Adrenal gland (tissue), 5 donors: ENCODE measurements at regions not wholly inside any gene's neighbourhood (a gene's known extent, or its start where the extent isn't known, plus 50 kb on each side); places are given as distances from the start of the nearest gene placed in this dataset.

Source experiments
- POLR2A ChIP-seq, 2 donors: fragments of 450-650 bp; IDR thresholded peaks; one replicate each; pipeline ENCODE4 v1.6.1; 2017; ENCODE audit warnings: antibody characterized with exemption in 2 of 2, mild to moderate bottlenecking in 2 of 2, moderate library complexity in 1 of 2
- TF ChIP-seq, protein P1 (sequence below), 6 experiments: fragments of 450-650 bp in 4 of 6; fragments of 200-600 bp in 2 of 6; sonication (generic) in 1 of 6; IDR thresholded peaks; 1 replicate in 5 of 6; 2 replicates in 1 of 6; pipeline versions ENCODE4 v1.5.1 to v1.8.0; 2016 to 2021; ENCODE audit warnings: antibody characterized with exemption in 6 of 6, mild to moderate bottlenecking in 2 of 6, moderate library complexity in 1 of 6
- donor health status: DM: no; HTN: no; CAD: no.

DNA sequence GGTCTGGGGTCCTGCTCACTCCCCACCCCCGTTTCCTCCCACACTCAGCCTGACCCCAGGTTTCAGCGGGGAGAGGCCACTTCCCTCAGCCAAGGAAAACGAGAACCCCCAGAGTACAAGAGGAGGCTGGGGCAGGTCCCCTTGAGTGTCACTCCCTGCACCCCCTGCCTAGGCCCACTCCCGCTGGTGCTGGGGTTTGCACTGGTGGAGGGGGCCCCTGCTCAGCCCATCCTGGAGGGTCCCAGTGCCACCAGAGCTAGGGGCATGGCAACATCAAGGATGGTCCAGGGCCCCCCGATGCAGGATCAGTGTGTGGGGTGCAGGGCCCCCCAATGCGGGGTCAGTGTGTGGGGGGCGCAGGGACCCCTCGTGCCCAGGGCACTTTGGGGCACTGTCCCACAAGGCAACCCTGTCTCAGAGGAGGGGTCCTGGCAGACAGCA lies 70.5 kb upstream of the KCTD7 start:
- TF ChIP-seq, protein P1, sequence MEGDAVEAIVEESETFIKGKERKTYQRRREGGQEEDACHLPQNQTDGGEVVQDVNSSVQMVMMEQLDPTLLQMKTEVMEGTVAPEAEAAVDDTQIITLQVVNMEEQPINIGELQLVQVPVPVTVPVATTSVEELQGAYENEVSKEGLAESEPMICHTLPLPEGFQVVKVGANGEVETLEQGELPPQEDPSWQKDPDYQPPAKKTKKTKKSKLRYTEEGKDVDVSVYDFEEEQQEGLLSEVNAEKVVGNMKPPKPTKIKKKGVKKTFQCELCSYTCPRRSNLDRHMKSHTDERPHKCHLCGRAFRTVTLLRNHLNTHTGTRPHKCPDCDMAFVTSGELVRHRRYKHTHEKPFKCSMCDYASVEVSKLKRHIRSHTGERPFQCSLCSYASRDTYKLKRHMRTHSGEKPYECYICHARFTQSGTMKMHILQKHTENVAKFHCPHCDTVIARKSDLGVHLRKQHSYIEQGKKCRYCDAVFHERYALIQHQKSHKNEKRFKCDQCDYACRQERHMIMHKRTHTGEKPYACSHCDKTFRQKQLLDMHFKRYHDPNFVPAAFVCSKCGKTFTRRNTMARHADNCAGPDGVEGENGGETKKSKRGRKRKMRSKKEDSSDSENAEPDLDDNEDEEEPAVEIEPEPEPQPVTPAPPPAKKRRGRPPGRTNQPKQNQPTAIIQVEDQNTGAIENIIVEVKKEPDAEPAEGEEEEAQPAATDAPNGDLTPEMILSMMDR (IDR thresholded peaks at IDR 0.05): no peak
- TF ChIP-seq POLR2A (IDR thresholded peaks at IDR 0.05): no peak
